HG03558 (cell line): ENCODE measurements at regions not wholly inside any gene's neighbourhood (a gene's known extent, or its start where the extent isn't known, plus 50 kb on each side); places are given as distances from the start of the nearest gene placed in this dataset.

ENCODE experiments used
- ATAC-seq: cut with Tn5 transposase; IDR thresholded peaks from one replicate; pipeline ENCODE4 v1.9.1; 2021; ENCODE audit warnings: moderate number of reproducible peaks; ENCODE audit not compliant: unreplicated experiment; ENCODE audit errors: extremely low read depth

DNA sequence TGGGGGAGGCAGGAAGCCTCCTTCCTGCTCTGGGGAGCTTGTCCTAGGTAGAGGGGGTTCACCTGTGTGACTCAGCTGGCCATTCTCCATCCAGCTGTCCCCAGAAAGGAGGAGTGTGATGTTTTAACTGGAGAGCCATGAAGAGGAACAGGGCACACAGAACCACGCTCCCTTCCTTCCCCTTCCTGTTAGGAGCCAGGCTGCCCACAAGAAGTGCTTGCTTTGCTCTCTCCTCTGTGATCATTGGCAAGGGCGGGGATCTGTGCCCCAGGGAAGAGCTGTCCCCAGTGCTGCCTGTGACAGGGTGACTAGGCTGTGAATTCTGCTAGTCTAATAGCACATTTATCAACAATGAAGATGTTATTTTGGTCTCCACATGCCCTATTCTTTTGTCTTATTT, 169.6 kb upstream of the GATB start:
- ATAC-seq = no peak

- ATAC-seq = no peak
Observed at GRCh38 chr4:151928112-151928511, 167.3 kb upstream of the GATB start.

GRCh38 chr4:151922811-151923210, 162.0 kb upstream of the GATB start:
- ATAC-seq = no peak

DNA sequence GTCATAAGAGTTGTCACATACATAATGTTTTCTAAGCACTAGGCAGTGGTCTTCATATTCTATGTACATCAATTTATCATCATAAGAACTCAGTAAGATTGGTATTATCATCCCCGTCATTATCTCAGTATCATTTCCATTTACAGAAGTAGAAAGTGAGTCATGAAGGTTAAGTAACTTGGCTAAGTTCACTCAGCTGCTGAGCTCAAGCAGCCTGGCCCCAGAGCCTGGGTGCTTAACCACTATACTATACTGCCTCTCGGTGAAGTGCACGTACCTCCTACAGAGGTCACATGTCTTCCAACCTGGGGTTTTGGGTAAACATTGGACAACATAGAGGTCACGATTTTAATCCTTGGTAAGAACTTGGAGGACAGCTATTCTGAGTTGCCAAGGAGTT, 161.5 kb upstream of the GATB start:
- ATAC-seq = no peak

GRCh38 chr4:151921811-151922210, 161.0 kb upstream of the GATB start:
- no peak for ATAC-seq

DNA sequence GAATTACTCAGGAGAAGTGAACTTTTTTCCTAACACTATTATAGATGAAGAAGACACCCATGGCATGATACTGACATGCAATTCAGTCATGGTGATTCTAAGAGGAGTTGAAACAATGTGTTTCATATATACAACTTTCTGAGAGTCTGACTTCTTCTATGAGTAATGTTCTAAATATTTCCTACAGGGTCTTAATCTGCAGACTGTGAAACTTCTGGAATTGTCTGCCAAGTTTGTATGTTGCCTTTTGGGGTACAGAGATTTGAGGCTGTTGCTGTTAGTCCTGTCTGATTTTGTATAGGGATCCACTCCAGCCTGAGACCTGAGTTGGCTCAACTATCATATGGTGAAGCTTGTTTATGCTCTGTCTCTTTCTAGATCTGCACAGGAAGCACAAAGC, 160.6 kb upstream of the GATB start:
- no peak for ATAC-seq

DNA sequence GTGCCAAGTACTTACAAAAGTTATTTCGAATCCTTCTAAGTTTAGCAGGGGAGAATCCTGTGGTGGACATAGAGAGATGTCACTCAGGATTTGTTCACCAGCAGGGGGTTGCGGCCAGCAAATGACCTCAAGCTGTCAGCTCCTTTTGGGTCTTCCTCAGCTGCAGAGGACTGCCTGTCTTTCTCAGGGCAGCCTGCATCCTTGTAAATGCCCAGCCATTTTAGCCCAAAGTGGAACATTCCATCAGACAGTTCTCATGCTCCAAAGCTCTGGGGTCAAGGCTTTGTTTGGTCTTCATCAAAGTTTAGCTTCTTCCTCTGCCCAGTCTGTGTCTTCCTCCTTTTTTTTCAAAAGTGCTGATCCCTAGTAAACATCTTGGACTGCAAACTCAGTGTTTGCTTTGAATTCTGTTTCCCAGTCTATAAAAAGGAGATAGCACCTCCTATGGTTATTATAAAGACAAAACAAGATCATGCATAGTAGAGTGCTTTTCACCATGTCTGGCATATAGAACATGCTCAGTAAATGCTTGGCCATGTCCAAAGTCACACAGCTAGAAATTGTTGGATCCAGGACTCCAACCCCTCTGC, 156.4 kb upstream of the GATB start:
- no peak for ATAC-seq

DNA sequence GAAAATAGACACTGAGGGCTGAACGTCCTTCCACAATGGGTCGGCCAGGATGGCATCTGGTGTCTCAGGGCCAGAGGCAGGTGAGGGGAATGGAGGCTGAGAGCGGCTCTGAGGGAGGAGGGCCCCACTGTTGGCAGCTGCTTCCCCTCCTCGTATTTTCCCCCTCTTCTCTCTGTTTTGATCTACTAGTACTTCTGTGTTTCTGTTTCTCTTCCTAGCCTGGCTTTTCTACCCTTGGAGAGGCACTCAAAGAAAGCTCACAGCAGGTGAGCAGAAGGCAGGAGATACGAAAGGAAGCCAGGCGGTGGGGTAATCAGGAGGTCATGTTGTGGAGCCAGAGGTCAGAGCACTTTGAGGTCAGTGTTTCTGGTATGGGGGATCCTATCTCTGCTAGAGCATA, 151.8 kb upstream of the GATB start:
- ATAC-seq = no peak

- ATAC-seq = no peak
Observed at GRCh38 chr4:151911970-151912369, 151.2 kb upstream of the GATB start.

- no peak for ATAC-seq
Observed at GRCh38 chr4:151908734-151909497, 148.1 kb upstream of the GATB start.

DNA sequence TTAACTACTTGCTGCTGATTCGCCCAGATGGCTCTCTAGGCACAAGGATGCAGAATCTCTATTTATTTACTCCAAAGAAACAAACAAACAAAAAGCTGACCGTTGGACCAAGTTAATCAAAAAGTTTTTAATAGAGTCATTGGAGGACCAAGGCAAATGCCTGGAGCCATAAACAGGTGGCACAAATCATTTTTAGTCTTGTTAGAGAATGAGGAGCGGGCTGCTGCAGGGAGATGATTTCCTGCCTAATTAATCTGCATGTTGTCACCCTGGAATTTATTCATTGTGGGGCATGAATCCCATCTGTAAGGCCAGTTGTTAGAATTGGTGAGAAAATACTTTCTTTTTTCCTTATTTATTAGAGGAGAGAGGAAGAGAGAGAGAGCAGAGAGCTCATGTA, 147.4 kb upstream of the GATB start:
- no peak for ATAC-seq

GRCh38 chr4:151906438-151906837, 145.6 kb upstream of the GATB start:
- ATAC-seq = no peak

DNA sequence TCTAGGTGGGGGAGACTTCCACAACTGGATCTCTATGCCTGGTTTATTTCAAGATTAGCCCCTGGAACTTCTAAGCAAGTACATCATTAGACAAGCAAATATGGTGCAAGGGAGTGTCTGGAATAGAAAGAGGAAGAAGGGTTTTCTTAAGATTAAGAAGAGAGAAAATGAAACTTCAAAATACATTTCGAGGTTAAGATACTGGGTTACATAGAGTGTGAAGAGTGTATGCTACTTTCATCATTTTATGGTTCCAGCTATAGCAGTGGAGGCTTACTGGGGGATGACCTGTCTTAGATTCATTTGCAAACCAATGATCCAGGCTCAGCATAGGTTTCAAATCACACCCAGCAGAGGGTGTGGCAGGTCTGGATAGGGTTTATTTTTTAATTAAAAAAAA, 144.4 kb upstream of the GATB start:
- peak; percentile 87 for ATAC-seq

DNA sequence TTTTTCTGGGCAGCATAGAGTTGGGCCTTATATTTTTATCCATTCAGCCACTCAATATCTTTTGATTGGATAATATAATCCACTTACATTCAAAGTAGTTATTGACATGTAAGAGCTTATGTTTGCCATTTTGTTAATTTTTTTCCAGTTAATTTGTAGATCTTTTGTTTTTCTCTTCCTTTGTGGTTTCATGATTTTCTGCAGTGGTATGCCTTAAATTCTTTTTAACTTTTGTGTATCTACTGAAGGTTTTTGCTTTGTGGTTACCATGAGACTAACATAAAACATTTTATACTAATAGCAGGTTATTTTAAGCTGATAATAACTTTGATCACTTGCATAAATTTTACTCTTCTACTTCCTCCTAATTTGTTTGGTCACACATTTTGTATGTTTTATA, 140.8 kb upstream of the GATB start:
- no peak for ATAC-seq

DNA sequence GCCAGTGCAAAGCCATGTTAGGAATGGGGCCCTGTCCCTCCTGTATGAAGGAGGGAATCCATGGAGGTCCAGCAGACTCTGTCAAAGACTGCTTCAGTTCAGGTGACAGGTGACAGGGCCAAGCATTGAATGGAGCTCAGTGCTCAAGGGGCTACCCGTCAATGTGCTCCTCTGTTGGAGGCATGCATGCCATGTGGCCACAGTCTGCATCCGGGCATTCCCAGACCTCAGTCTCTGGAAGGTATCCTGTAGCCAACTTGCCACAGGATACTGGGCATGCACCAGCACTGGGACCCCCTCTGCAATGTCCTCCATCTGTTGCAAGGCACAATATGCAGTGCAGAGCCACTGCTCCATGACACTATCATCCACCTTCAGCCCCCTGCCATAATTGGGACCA, 136.1 kb upstream of the GATB start:
- no peak for ATAC-seq

DNA sequence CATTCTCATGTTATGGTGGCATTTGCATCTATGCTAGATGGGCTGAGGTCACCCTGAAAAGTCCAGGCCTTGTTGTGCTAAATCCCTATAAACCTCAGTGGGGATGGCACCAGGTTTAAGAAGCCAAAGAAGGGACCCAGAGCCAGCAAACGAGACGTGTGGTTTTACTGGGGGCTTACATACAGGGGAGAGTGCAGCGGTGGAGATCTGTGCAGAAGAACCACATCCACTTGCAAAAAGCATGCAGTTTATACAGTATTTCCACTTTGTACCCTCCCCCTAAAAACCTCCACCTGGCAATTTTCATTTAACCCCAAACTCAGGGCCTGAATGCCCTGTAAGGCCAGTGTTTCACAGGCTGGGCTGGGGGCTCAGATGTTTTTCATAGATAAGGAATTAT, 134.9 kb upstream of the GATB start:
- ATAC-seq = no peak

DNA sequence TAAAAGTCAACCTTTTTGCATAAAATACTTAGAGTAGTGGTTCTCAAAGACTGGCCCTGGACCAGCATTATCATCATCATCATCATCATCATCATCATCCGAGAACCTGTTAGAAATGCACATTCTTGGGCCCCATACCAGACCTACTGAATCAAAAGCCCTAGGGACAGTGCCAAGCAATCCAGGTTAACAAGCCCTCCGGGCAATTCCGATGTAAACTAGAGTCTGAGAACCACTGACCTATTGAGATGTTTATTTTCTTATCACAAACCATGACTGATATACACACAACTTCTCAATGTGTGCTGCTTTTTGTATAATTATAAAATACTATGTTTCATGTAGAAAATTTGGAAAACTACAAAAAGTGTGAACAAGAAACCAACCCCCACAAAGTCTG, 133.4 kb upstream of the GATB start:
- ATAC-seq = no peak

DNA sequence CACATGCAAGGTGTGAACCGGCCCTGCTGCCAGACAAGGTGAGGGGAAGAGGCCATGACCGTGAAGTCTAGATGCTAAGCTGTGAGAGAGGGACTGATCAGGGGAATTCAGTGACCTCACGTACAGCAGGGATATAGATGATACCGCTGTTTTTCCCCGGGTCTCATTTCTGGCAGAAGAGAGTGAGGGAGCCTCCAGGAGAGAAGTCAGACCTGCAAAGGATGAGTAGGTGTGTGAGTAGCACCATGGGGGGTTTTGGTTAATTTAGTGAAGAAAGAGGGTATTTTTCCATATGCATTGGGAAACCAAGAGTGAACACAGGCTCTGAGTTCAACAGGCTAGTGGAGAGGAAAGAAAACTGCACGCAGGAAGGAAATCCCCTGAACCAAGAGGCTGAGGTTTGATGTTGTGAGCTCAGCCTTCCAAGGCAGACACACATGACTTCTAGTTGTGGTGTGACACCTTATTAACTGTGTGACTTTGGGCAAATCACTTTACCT, 127.6 kb upstream of the GATB start:
- ATAC-seq = no peak

- ATAC-seq = no peak
Observed at GRCh38 chr4:151887816-151888180, 127.0 kb upstream of the GATB start.

- peak; percentile 62 for ATAC-seq
Observed at GRCh38 chr4:151887031-151887815, 126.4 kb upstream of the GATB start.

GRCh38 chr4:151885123-151885522, 124.3 kb upstream of the GATB start:
- ATAC-seq = no peak
